CD4-positive, CD25-positive, alpha-beta regulatory T cell (primary cell): ENCODE measurements at regions not wholly inside any gene's neighbourhood (a gene's known extent, or its start where the extent isn't known, plus 50 kb on each side); places are given as distances from the start of the nearest gene placed in this dataset.

Experiments
- ATAC-seq, 2 donors: fragments of 150-1000 bp; cut with Tn5 transposase; one replicate each; pipeline ENCODE4 v1.10.0; 2021; ENCODE audit warnings: low read depth in 2 of 2, moderate number of reproducible peaks in 2 of 2, moderate library complexity in 1 of 2
- DNase-seq, 3 donors: peaks; one replicate each; pipeline versions ENCODE4 v3.0.0 to v3.0.0-alpha.2; 2012 to 2022; ENCODE audit warnings: mixed read lengths in 1 of 3
- H3K27ac ChIP-seq: one replicate; pipeline ENCODE4 v1.7.0; 2013; ENCODE audit warnings: mild to moderate bottlenecking, low read length; ENCODE audit not compliant: insufficient read depth, poor library complexity, severe bottlenecking
- H3K27me3 ChIP-seq: one replicate; pipeline ENCODE4 v1.7.0; 2013; ENCODE audit warnings: low read length; ENCODE audit not compliant: control insufficient read depth, insufficient read depth
- H3K36me3 ChIP-seq: one replicate; pipeline ENCODE4 v1.7.0; 2013; ENCODE audit warnings: mild to moderate bottlenecking, low read length, moderate library complexity; ENCODE audit not compliant: control insufficient read depth, insufficient read depth
- H3K4me1 ChIP-seq: 2 replicates; pipeline ENCODE4 v1.7.0; 2013; ENCODE audit warnings: mild to moderate bottlenecking, low read length; ENCODE audit not compliant: insufficient read depth, control insufficient read depth, poor library complexity, severe bottlenecking
- H3K4me3 ChIP-seq: one replicate; pipeline ENCODE4 v1.7.0; 2013; ENCODE audit warnings: low read depth, mild to moderate bottlenecking, low read length, moderate library complexity
- H3K9me3 ChIP-seq, 2 experiments: 1 replicate in 1 of 2; 2 replicates in 1 of 2; pipeline ENCODE4 v1.7.0; 2013; ENCODE audit warnings: low read length in 2 of 2, mild to moderate bottlenecking in 1 of 2, moderate library complexity in 1 of 2; ENCODE audit not compliant: control insufficient read depth in 2 of 2
- H3K27ac Mint-ChIP-seq, 3 donors: one replicate each; pipeline ENCODE4 v1.8.0; 2020 to 2022; ENCODE audit warnings: mild to moderate bottlenecking in 3 of 3, mixed read lengths in 3 of 3, moderate library complexity in 2 of 3
- H3K27me3 Mint-ChIP-seq: one replicate; pipeline ENCODE4 v1.8.0; 2022; ENCODE audit warnings: mild to moderate bottlenecking, mixed read lengths
- H3K36me3 Mint-ChIP-seq: one replicate; pipeline ENCODE4 v1.8.0; 2020; ENCODE audit warnings: mixed read lengths
- H3K4me1 Mint-ChIP-seq, 4 donors: one replicate each; pipeline ENCODE4 v1.8.0; 2020 to 2022; ENCODE audit warnings: mixed read lengths in 4 of 4, mild to moderate bottlenecking in 1 of 4
- H3K4me3 Mint-ChIP-seq, 4 donors: one replicate each; pipeline ENCODE4 v1.8.0; 2020 to 2022; ENCODE audit warnings: mild to moderate bottlenecking in 4 of 4, mixed read lengths in 4 of 4, moderate library complexity in 3 of 4
- H3K9me3 Mint-ChIP-seq, 7 donors: one replicate each; pipeline ENCODE4 v1.8.0; 2020 to 2022; ENCODE audit warnings: mixed read lengths in 7 of 7, mild to moderate bottlenecking in 3 of 7, moderate library complexity in 2 of 7

- Mint-ChIP-seq H3K4me3 (no peak overlapping the region), H3K27me3 (peaks cover 4% of the 10 kb centered on the region), H3K4me1 (no peaks in the 10 kb centered on the region), H3K9me3 (peaks cover 0 to 4% (median 0%) of the 10 kb centered on the region in 7 donors), H3K27ac (no peak overlapping the region), H3K36me3 (no peaks in the 10 kb centered on the region)
- no peak for ATAC-seq
- Histone ChIP-seq H3K4me3 (no peak overlapping the region), H3K27me3 (no peaks in the 10 kb centered on the region), H3K9me3 (no peaks in the 10 kb centered on the region), H3K4me1 (no peaks in the 10 kb centered on the region), H3K27ac (no peak overlapping the region), H3K36me3 (no peaks in the 10 kb centered on the region)
- no peak for DNase-seq
Observed at GRCh38 chr5:66503203-66503789, 92.9 kb upstream of the MAST4 start.

- H3K4me1 Mint-ChIP-seq: no peaks in the 10 kb centered on the region
- H3K27ac Mint-ChIP-seq: no peak overlapping the region
- ATAC-seq (no peak), DNase-seq (no peak)
- peaks cover 4% of the 10 kb centered on the region for H3K27me3 Mint-ChIP-seq
- H3K36me3 Mint-ChIP-seq: no peaks in the 10 kb centered on the region
- Histone ChIP-seq H3K36me3 (no peaks in the 10 kb centered on the region), H3K27me3 (no peaks in the 10 kb centered on the region), H3K4me1 (no peaks in the 10 kb centered on the region), H3K9me3 (no peaks in the 10 kb centered on the region), H3K27ac (no peak overlapping the region), H3K4me3 (no peak overlapping the region)
- no peak overlapping the region for H3K4me3 Mint-ChIP-seq
- H3K9me3 Mint-ChIP-seq: peaks cover 0 to 4% (median 0%) of the 10 kb centered on the region in 7 donors
Observed at GRCh38 chr5:66507106-66507505, 89.1 kb upstream of the MAST4 start.

DNA sequence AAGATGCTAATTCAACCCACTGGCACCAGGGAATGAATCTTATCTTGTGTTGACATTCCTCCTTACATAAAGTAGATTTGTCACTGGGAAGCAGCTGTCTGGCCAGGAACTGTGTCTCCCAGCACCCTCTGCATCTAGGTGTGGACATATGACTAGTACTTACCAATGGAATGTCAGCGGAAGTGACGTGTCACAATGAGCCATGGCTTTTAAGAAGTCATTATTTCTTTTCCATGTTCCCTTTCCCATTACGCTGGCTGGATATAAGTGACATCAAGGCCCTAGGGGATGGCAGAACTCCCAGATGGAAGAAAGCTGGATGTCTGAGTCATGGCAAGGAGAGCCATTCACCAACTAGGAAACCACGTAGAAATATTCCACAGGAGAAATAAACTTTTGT, 84.7 kb upstream of the MAST4 start:
- Histone ChIP-seq H3K36me3 (no peaks in the 10 kb centered on the region), H3K27ac (no peak overlapping the region), H3K4me3 (no peak overlapping the region), H3K9me3 (no peaks in the 10 kb centered on the region), H3K27me3 (no peaks in the 10 kb centered on the region), H3K4me1 (no peaks in the 10 kb centered on the region)
- DNase-seq (no peak), ATAC-seq (no peak)
- no peak overlapping the region for H3K27ac Mint-ChIP-seq
- H3K9me3 Mint-ChIP-seq: peaks cover 0 to 4% (median 0%) of the 10 kb centered on the region in 7 donors
- H3K4me1 Mint-ChIP-seq: no peaks in the 10 kb centered on the region
- H3K4me3 Mint-ChIP-seq: no peak overlapping the region
- peaks cover 4% of the 10 kb centered on the region for H3K27me3 Mint-ChIP-seq
- no peaks in the 10 kb centered on the region for H3K36me3 Mint-ChIP-seq

- no peaks in the 10 kb centered on the region for H3K27me3 ChIP-seq
- no peak for DNase-seq
- Mint-ChIP-seq H3K27me3 (no peaks in the 10 kb centered on the region), H3K27ac (no peak overlapping the region), H3K4me1 (no peaks in the 10 kb centered on the region), H3K36me3 (no peaks in the 10 kb centered on the region), H3K4me3 (no peak overlapping the region), H3K9me3 (peaks cover 0 to 4% (median 0%) of the 10 kb centered on the region in 7 donors)
- no peaks in the 10 kb centered on the region for H3K36me3 ChIP-seq
- H3K4me1 ChIP-seq: no peaks in the 10 kb centered on the region
- no peak overlapping the region for H3K4me3 ChIP-seq
- ATAC-seq: no peak
- H3K9me3 ChIP-seq: no peaks in the 10 kb centered on the region
- H3K27ac ChIP-seq: no peak overlapping the region
Observed at GRCh38 chr5:66513130-66513529, 83.1 kb upstream of the MAST4 start.

DNA sequence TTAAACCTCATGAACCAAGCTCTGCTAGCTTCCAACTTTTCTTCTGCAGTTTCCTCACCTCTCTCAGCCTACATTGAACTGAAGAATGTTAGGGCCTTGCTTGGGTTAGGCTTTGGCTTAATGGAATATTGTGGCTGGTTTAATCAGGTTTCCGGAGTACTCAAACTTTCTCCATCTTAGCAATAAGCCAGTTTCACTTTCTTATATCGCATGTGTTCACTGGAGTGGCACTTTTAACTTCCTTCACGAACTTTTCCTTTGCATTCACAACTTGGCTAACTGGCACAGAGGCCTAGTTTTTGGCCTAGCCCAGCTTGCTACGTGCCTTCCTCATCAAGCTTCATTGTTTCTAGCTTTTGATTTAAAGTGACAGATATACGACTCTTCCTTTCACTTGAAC, 81.0 kb upstream of the MAST4 start:
- Histone ChIP-seq H3K4me3 (no peak overlapping the region), H3K27ac (no peak overlapping the region), H3K9me3 (no peaks in the 10 kb centered on the region), H3K27me3 (no peaks in the 10 kb centered on the region), H3K36me3 (no peaks in the 10 kb centered on the region), H3K4me1 (no peaks in the 10 kb centered on the region)
- Mint-ChIP-seq H3K27me3 (no peaks in the 10 kb centered on the region), H3K4me1 (no peaks in the 10 kb centered on the region), H3K27ac (no peak overlapping the region), H3K4me3 (no peak overlapping the region), H3K9me3 (peaks cover 0 to 5% (median 1%) of the 10 kb centered on the region in 7 donors), H3K36me3 (no peaks in the 10 kb centered on the region)
- DNase-seq: no peak
- ATAC-seq: no peak

DNA sequence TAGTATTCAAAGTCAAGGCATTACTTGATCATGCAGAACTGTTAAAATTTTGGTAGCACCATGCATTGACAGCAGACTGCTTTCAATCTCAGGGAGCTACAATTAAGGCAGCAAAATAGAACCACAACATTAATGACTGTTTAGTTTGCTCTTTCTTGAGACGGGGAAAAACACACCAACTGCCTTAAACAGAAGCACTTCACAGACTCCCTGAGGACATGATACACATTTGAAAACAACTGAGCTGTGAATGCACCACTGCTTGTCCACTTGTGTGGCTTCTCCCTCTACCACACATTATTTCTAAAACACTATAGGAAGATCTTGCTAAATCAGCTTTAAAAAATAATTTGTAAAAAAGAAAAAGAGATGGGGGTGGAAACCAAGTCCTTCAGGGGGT, 79.6 kb upstream of the MAST4 start:
- no peaks in the 10 kb centered on the region for H3K36me3 ChIP-seq
- no peak for DNase-seq
- H3K4me1 ChIP-seq: no peaks in the 10 kb centered on the region
- H3K27ac ChIP-seq: no peak overlapping the region
- no peaks in the 10 kb centered on the region for H3K36me3 Mint-ChIP-seq
- H3K27ac Mint-ChIP-seq: no peak overlapping the region
- peaks cover 1 to 15% (median 3%) of the 10 kb centered on the region in 7 donors for H3K9me3 Mint-ChIP-seq
- H3K9me3 ChIP-seq: peaks cover 4 to 9% of the 10 kb centered on the region in 2 experiments
- H3K4me3 Mint-ChIP-seq: no peak overlapping the region
- no peaks in the 10 kb centered on the region for H3K4me1 Mint-ChIP-seq
- no peak overlapping the region for H3K4me3 ChIP-seq
- no peaks in the 10 kb centered on the region for H3K27me3 ChIP-seq
- no peak for ATAC-seq
- no peaks in the 10 kb centered on the region for H3K27me3 Mint-ChIP-seq

- H3K4me3 ChIP-seq: no peak overlapping the region
- no peak overlapping the region for H3K4me3 Mint-ChIP-seq
- H3K27me3 Mint-ChIP-seq: no peaks in the 10 kb centered on the region
- H3K9me3 Mint-ChIP-seq: peaks cover 1 to 15% (median 3%) of the 10 kb centered on the region in 7 donors
- peaks cover 4 to 10% of the 10 kb centered on the region in 2 experiments for H3K9me3 ChIP-seq
- H3K27ac ChIP-seq: no peak overlapping the region
- H3K4me1 ChIP-seq: no peaks in the 10 kb centered on the region
- DNase-seq: no peak
- no peak overlapping the region for H3K27ac Mint-ChIP-seq
- no peaks in the 10 kb centered on the region for H3K27me3 ChIP-seq
- H3K36me3 Mint-ChIP-seq: no peaks in the 10 kb centered on the region
- ATAC-seq: no peak
- no peaks in the 10 kb centered on the region for H3K4me1 Mint-ChIP-seq
- no peaks in the 10 kb centered on the region for H3K36me3 ChIP-seq
Observed at GRCh38 chr5:66517351-66517750, 78.8 kb upstream of the MAST4 start.

DNA sequence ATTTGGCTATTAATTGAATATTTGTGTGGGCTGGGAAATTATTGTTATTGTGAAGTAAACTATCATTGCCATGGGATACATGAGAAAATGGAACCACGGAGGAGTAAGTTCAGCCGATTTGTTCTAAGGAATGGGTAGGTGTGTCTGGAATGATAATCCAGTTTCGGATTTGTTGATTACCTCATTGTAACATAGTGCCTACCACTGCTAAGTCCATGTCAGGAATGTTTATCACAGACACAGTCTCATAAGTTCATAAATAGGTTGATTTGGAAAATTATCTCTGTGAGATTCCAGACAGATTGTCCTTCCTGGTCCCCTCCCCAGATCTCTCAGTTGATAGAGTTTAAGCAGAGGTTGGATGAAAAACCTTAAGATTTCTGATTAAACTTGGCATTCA, 78.1 kb upstream of the MAST4 start:
- no peaks in the 10 kb centered on the region for H3K27me3 Mint-ChIP-seq
- no peaks in the 10 kb centered on the region for H3K4me1 ChIP-seq
- ATAC-seq (no peak), DNase-seq (no peak)
- H3K27ac Mint-ChIP-seq: no peak overlapping the region
- no peaks in the 10 kb centered on the region for H3K36me3 ChIP-seq
- H3K27ac ChIP-seq: no peak overlapping the region
- no peaks in the 10 kb centered on the region for H3K36me3 Mint-ChIP-seq
- H3K4me3 Mint-ChIP-seq: no peak overlapping the region
- peaks cover 4 to 10% of the 10 kb centered on the region in 2 experiments for H3K9me3 ChIP-seq
- H3K4me1 Mint-ChIP-seq: no peaks in the 10 kb centered on the region
- H3K4me3 ChIP-seq: no peak overlapping the region
- H3K9me3 Mint-ChIP-seq: peaks cover 1 to 15% (median 4%) of the 10 kb centered on the region in 7 donors
- H3K27me3 ChIP-seq: no peaks in the 10 kb centered on the region
